WERI-Rb-1 (cell line): ENCODE measurements at regions not wholly inside any gene's neighbourhood (a gene's known extent, or its start where the extent isn't known, plus 50 kb on each side); places are given as distances from the start of the nearest gene placed in this dataset.

Experiments
- DNase-seq: peaks from one replicate; pipeline ENCODE4 v3.0.0-alpha.2; 2020
- H3K27ac ChIP-seq: fragments of 250-450 bp; sonication (Bioruptor Pico); 2 replicates; pipeline ENCODE4 v1.5.1; 2020; ENCODE audit warnings: mild to moderate bottlenecking, moderate library complexity
- H3K27me3 ChIP-seq: fragments of 250-450 bp; sonication (Bioruptor Pico); 2 replicates; pipeline ENCODE4 v1.5.1; 2021; ENCODE audit warnings: mild to moderate bottlenecking, low read depth, moderate library complexity; ENCODE audit not compliant: insufficient read depth, severe bottlenecking
- H3K36me3 ChIP-seq: fragments of 250-450 bp; sonication (Bioruptor Pico); 2 replicates; pipeline ENCODE4 v1.5.1; 2020; ENCODE audit warnings: mild to moderate bottlenecking, moderate library complexity
- H3K4me3 ChIP-seq: 2 replicates; pipeline ENCODE4 v1.5.1; 2011; ENCODE audit warnings: low read depth, mild to moderate bottlenecking, control low read depth, low read length
- H3K9me3 ChIP-seq: fragments of 250-450 bp; sonication (Bioruptor Pico); 2 replicates; pipeline ENCODE4 v1.5.1; 2021; ENCODE audit warnings: mild to moderate bottlenecking, moderate library complexity; ENCODE audit not compliant: severe bottlenecking
- TF ChIP-seq, protein P1 (sequence below): IDR thresholded peaks from 2 replicates; pipeline ENCODE4 v1.5.1; 2011; ENCODE audit warnings: low read depth, mild to moderate bottlenecking, control low read depth, inconsistent platforms, low read length

GRCh38 chr13:90912247-90912646, 435.2 kb upstream of the MIR17HG start:
- no peaks in the 10 kb centered on the region for H3K36me3 ChIP-seq
- no peak overlapping the region for H3K4me3 ChIP-seq
- no peak overlapping the region for H3K27ac ChIP-seq
- no peak for DNase-seq
- H3K9me3 ChIP-seq, result no peaks in the 10 kb centered on the region
- TF ChIP-seq, protein P1, sequence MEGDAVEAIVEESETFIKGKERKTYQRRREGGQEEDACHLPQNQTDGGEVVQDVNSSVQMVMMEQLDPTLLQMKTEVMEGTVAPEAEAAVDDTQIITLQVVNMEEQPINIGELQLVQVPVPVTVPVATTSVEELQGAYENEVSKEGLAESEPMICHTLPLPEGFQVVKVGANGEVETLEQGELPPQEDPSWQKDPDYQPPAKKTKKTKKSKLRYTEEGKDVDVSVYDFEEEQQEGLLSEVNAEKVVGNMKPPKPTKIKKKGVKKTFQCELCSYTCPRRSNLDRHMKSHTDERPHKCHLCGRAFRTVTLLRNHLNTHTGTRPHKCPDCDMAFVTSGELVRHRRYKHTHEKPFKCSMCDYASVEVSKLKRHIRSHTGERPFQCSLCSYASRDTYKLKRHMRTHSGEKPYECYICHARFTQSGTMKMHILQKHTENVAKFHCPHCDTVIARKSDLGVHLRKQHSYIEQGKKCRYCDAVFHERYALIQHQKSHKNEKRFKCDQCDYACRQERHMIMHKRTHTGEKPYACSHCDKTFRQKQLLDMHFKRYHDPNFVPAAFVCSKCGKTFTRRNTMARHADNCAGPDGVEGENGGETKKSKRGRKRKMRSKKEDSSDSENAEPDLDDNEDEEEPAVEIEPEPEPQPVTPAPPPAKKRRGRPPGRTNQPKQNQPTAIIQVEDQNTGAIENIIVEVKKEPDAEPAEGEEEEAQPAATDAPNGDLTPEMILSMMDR, result no peak
- H3K27me3 ChIP-seq, result no peaks in the 10 kb centered on the region

- TF ChIP-seq, protein P1, result no peak
- H3K27me3 ChIP-seq, result no peaks in the 10 kb centered on the region
- H3K9me3 ChIP-seq, result no peaks in the 10 kb centered on the region
- no peaks in the 10 kb centered on the region for H3K36me3 ChIP-seq
- DNase-seq, result no peak
- H3K4me3 ChIP-seq, result no peak overlapping the region
- no peak overlapping the region for H3K27ac ChIP-seq
Measured at GRCh38 chr13:90918536-90918935, 429.0 kb upstream of the MIR17HG start.

GRCh38 chr13:90919153-90919552, 428.3 kb upstream of the MIR17HG start:
- H3K4me3 ChIP-seq, result no peak overlapping the region
- TF ChIP-seq, protein P1, result no peak
- no peaks in the 10 kb centered on the region for H3K36me3 ChIP-seq
- no peak for DNase-seq
- H3K27me3 ChIP-seq, result no peaks in the 10 kb centered on the region
- no peaks in the 10 kb centered on the region for H3K9me3 ChIP-seq
- no peak overlapping the region for H3K27ac ChIP-seq

- Histone ChIP-seq H3K27me3 (no peaks in the 10 kb centered on the region), H3K36me3 (no peaks in the 10 kb centered on the region), H3K27ac (no peak overlapping the region), H3K4me3 (no peak overlapping the region), H3K9me3 (peaks cover 6% of the 10 kb centered on the region)
- peak; percentile 40 for DNase-seq
- TF ChIP-seq, protein P1, result no peak
Measured at GRCh38 chr13:90926459-90926858, 421.0 kb upstream of the MIR17HG start.

GRCh38 chr13:90928109-90928508, 419.4 kb upstream of the MIR17HG start:
- no peak overlapping the region for H3K4me3 ChIP-seq
- no peaks in the 10 kb centered on the region for H3K36me3 ChIP-seq
- TF ChIP-seq, protein P1, result no peak
- peaks cover 8% of the 10 kb centered on the region for H3K9me3 ChIP-seq
- DNase-seq, result no peak
- no peaks in the 10 kb centered on the region for H3K27me3 ChIP-seq
- no peak overlapping the region for H3K27ac ChIP-seq

DNA sequence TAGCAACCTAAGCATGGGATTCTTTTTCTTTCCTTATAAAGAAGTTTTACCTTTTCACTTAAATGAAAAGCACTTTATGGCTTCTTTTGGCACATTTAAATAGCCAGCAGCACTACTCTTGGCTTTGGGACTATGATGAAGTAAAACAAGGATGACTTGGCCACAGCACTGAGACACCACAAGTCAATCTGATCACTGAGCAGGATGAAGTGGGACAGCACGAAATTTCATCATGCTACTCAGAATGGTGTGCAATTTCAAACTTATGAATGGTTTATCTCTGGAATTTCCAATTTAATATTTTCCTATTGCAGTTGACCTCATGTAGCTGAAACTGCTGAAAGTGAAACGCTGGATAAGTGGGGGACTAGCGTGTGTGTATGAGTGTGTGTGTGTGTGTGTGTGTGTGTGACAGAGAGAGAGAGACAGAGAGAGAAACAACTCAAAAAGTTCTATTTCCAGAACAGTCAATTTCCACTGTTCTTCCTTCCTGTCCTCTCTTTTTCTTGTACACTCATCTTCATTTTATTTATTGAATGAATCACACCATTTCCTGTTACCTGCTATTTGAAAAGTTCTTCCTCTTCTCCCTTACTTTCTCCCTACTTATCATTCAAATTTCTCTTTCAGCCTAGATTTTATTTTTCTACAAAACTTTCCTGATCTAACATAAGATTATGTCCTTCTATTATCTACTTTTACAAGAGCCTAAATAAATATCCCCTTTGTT, 414.2 kb upstream of the MIR17HG start:
- peaks cover 8% of the 10 kb centered on the region for H3K9me3 ChIP-seq
- H3K4me3 ChIP-seq, result no peak overlapping the region
- H3K27me3 ChIP-seq, result no peaks in the 10 kb centered on the region
- H3K36me3 ChIP-seq, result no peaks in the 10 kb centered on the region
- no peak for DNase-seq
- H3K27ac ChIP-seq, result no peak overlapping the region
- TF ChIP-seq, protein P1, result no peak
